ENCODE measurements at regions not wholly inside any gene's neighbourhood (a gene's known extent, or its start where the extent isn't known, plus 50 kb on each side); places are given as distances from the start of the nearest gene placed in this dataset.

DNA sequence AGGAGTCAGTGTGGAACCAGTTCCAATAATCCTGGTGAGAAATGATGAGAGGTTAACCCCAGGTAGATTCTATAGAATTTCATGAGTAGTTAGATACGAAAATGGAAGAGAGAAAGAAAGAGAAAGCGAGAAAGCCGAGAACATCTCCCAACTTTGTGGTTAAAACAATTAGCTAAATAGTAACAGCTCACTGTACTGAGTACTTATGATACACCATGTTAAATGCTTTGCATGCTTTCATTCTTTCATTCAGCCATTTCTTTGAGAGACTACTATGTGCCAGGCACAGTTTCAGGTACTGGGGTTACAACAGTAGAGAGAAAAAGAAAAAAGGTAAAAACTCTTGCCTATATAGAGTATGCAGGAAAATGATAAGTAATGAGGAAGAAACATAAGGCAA, 109.7 kb upstream of the SYT6 start:
- TF ChIP-seq CTCF (conservative IDR thresholded peaks at IDR 0.05; ENCODE audit: low read depth, low read length) (no peak), POLR2A (IDR thresholded peaks at IDR 0.05; ENCODE audit: low read depth, low read length) (no peak), RAD21 (IDR thresholded peaks at IDR 0.05; ENCODE audit: low read length) (no peak), USF2 (IDR thresholded peaks at IDR 0.05; ENCODE audit: low read depth, low read length) (no peak), RFX5 (IDR thresholded peaks at IDR 0.05; ENCODE audit: low read depth, low read length) (no peak), MXI1 (IDR thresholded peaks at IDR 0.05; ENCODE audit: borderline replicate concordance, low read depth, low read length) (no peak), FOS (IDR thresholded peaks at IDR 0.05; ENCODE audit: low read depth, low read length) (no peak), SMC3 (IDR thresholded peaks at IDR 0.05; ENCODE audit: low read depth, low read length) (no peak), CEBPB (IDR thresholded peaks at IDR 0.05; ENCODE audit: low read depth, low read length) (no peak), BHLHE40 (IDR thresholded peaks at IDR 0.05; ENCODE audit: low read depth, low read length) (no peak), MAZ (IDR thresholded peaks at IDR 0.05; ENCODE audit: borderline replicate concordance, low read depth, low read length) (no peak), CHD1 (IDR thresholded peaks at IDR 0.05; ENCODE audit: low read depth, low read length) (no peak), NFE2L2 (IDR thresholded peaks at IDR 0.05; ENCODE audit: low read depth, low read length) (no peak)
- TF ChIP-seq, protein P1, sequence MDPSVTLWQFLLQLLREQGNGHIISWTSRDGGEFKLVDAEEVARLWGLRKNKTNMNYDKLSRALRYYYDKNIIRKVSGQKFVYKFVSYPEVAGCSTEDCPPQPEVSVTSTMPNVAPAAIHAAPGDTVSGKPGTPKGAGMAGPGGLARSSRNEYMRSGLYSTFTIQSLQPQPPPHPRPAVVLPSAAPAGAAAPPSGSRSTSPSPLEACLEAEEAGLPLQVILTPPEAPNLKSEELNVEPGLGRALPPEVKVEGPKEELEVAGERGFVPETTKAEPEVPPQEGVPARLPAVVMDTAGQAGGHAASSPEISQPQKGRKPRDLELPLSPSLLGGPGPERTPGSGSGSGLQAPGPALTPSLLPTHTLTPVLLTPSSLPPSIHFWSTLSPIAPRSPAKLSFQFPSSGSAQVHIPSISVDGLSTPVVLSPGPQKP (IDR thresholded peaks at IDR 0.05; ENCODE audit: borderline replicate concordance, low read depth, low read length) = no peak

Data from IMR-90 (cell line).